Adrenal gland (tissue), 9 donors: ENCODE measurements at regions not wholly inside any gene's neighbourhood (a gene's known extent, or its start where the extent isn't known, plus 50 kb on each side); places are given as distances from the start of the nearest gene placed in this dataset.

Experiments
- DNase-seq, 7 donors: peaks; one replicate each; pipeline ENCODE4 v3.0.0-alpha.2; 2019 to 2020
- H3K27ac ChIP-seq, 5 donors: fragments of 200-600 bp; sonication (generic) in 4 of 5; 1 replicate in 3 of 5; 2 replicates in 2 of 5; pipeline versions ENCODE4 v1.5.1 to v1.8.0; 2016 to 2020; ENCODE audit warnings: mild to moderate bottlenecking in 1 of 5
- H3K27me3 ChIP-seq: fragments of 200-600 bp; 2 replicates; pipeline ENCODE4 v1.8.0; 2021
- H3K36me3 ChIP-seq, 2 donors: fragments of 200-600 bp; replicated peaks in 1 of 2; 1 replicate in 1 of 2; 2 replicates in 1 of 2; pipeline versions ENCODE4 v1.5.1 to v1.8.0; 2018 to 2022
- H3K4me1 ChIP-seq, 2 donors: fragments of 200-600 bp; replicated peaks in 1 of 2; 1 replicate in 1 of 2; 2 replicates in 1 of 2; pipeline versions ENCODE4 v1.5.1 to v1.8.0; 2018 to 2021
- H3K4me3 ChIP-seq, 4 donors: fragments of 200-600 bp; sonication (generic) in 3 of 4; one replicate each; pipeline ENCODE4 v1.5.1; 2016 to 2018
- H3K9me3 ChIP-seq, 3 donors: fragments of 200-600 bp; sonication (generic) in 1 of 3; replicated peaks in 1 of 3; 1 replicate in 2 of 3; 2 replicates in 1 of 3; pipeline versions ENCODE4 v1.5.1 to v1.8.0; 2016 to 2021
- CTCF ChIP-seq, 6 experiments: fragments of 450-650 bp in 4 of 6; fragments of 200-600 bp in 2 of 6; sonication (generic) in 1 of 6; IDR thresholded peaks; 1 replicate in 5 of 6; 2 replicates in 1 of 6; pipeline versions ENCODE4 v1.5.1 to v1.8.0; 2016 to 2021; ENCODE audit warnings: antibody characterized with exemption in 6 of 6, mild to moderate bottlenecking in 2 of 6, moderate library complexity in 1 of 6
- POLR2A ChIP-seq, 2 donors: fragments of 450-650 bp; IDR thresholded peaks; one replicate each; pipeline ENCODE4 v1.6.1; 2017; ENCODE audit warnings: antibody characterized with exemption in 2 of 2, mild to moderate bottlenecking in 2 of 2, moderate library complexity in 1 of 2
- WGBS, 4 donors: extraction: QIAGEN DNeasy Blood & Tissue Kit in 2 of 4; methylation state at CpG; one replicate each; pipeline versions ENCODE4 v1.1.5 to v1.1.7; 2013 to 2017; 5-methylcytosine and 5-hydroxymethylcytosine counted together
- intact Hi-C, 2 donors: fragments of 100-400 bp; cut with DNase I; formaldehyde crosslinking; loops; one replicate each; pipeline versions ENCODE4 v1.14.1 to v1.15.0; 2022 to 2023
- donor health status: healthy with polysubstance abuse.
- donor health status: Bipolar disorder and iron deficiency.
- donor health status: DM: yes; HTN: yes; CAD: no.
- donor health status: DM: no; HTN: no; CAD: no.
- donor health status: DM: no; HTN: no; CAD: no.

- DNase-seq = no peak
- Histone ChIP-seq H3K27me3 (no peaks in the 10 kb centered on the region), H3K9me3 (no peaks in the 10 kb centered on the region), H3K36me3 (no peaks in the 10 kb centered on the region), H3K4me1 (no peaks in the 10 kb centered on the region), H3K4me3 (no peak overlapping the region), H3K27ac (no peak overlapping the region)
- WGBS, 4 donors = 79 to 92% (median 86%) methylated on average over 5 to 9 of the region's 9 CpGs
- intact Hi-C loops = no loop called here
- TF ChIP-seq CTCF (IDR thresholded peaks at IDR 0.05) (no peak), POLR2A (IDR thresholded peaks at IDR 0.05) (no peak)
Measured at GRCh38 chr4:97038146-97038516, 1105.1 kb downstream of the STPG2 start.

GRCh38 chr4:97072666-97073065 lies 1070.6 kb downstream of the STPG2 start:
- H3K9me3 ChIP-seq = no peaks in the 10 kb centered on the region
- DNase-seq = no peak
- no peaks in the 10 kb centered on the region for H3K4me1 ChIP-seq
- H3K27me3 ChIP-seq = no peaks in the 10 kb centered on the region
- WGBS, 4 donors = 69 to 83% (median 74%) methylated on average over 3 of the region's 3 CpGs
- no peaks in the 10 kb centered on the region for H3K36me3 ChIP-seq
- H3K4me3 ChIP-seq = no peak overlapping the region
- intact Hi-C loops = no loop called here
- no peak for TF ChIP-seq POLR2A (IDR thresholded peaks at IDR 0.05)
- no peak for TF ChIP-seq CTCF (IDR thresholded peaks at IDR 0.05)
- no peak overlapping the region for H3K27ac ChIP-seq

GRCh38 chr4:97073194-97073593 lies 1070.1 kb downstream of the STPG2 start:
- TF ChIP-seq CTCF (IDR thresholded peaks at IDR 0.05) (no peak), POLR2A (IDR thresholded peaks at IDR 0.05) (no peak)
- H3K4me1 ChIP-seq = no peaks in the 10 kb centered on the region
- H3K36me3 ChIP-seq = no peaks in the 10 kb centered on the region
- H3K4me3 ChIP-seq = no peak overlapping the region
- no peaks in the 10 kb centered on the region for H3K9me3 ChIP-seq
- DNase-seq = no peak
- no peaks in the 10 kb centered on the region for H3K27me3 ChIP-seq
- WGBS, 4 donors = 68 to 72% (median 71%) methylated on average over 3 of the region's 3 CpGs
- no peak overlapping the region for H3K27ac ChIP-seq
- intact Hi-C loops = no loop called here

GRCh38 chr4:97074531-97074930 lies 1068.7 kb downstream of the STPG2 start:
- 83 to 93% (median 90%) methylated on average over 2 of the region's 2 CpGs for WGBS, 4 donors
- H3K36me3 ChIP-seq = no peaks in the 10 kb centered on the region
- TF ChIP-seq POLR2A (IDR thresholded peaks at IDR 0.05) (no peak), CTCF (IDR thresholded peaks at IDR 0.05) (no peak)
- no peak overlapping the region for H3K4me3 ChIP-seq
- intact Hi-C loops = no loop called here
- no peaks in the 10 kb centered on the region for H3K9me3 ChIP-seq
- H3K27me3 ChIP-seq = no peaks in the 10 kb centered on the region
- no peaks in the 10 kb centered on the region for H3K4me1 ChIP-seq
- no peak overlapping the region for H3K27ac ChIP-seq
- DNase-seq = no peak
